Ovary (tissue), 7 donors: ENCODE measurements at regions not wholly inside any gene's neighbourhood (a gene's known extent, or its start where the extent isn't known, plus 50 kb on each side); places are given as distances from the start of the nearest gene placed in this dataset.

Source experiments
- DNase-seq, 5 donors: peaks; one replicate each; pipeline ENCODE4 v3.0.0-alpha.2; 2019 to 2020
- H3K27ac ChIP-seq, 2 donors: fragments of 200-600 bp; one replicate each; pipeline versions ENCODE4 v1.5.1 to v1.8.0; 2019 to 2022
- H3K27me3 ChIP-seq: fragments of 200-600 bp; one replicate; pipeline ENCODE4 v1.8.0; 2022
- H3K36me3 ChIP-seq: fragments of 200-600 bp; sonication (generic); one replicate; pipeline ENCODE4 v1.5.1; 2019
- H3K4me1 ChIP-seq: one replicate; pipeline ENCODE4 v1.8.1; 2013; ENCODE audit warnings: mild to moderate bottlenecking, moderate library complexity; ENCODE audit not compliant: insufficient read depth
- H3K4me3 ChIP-seq: fragments of 200-600 bp; sonication (generic); one replicate; pipeline ENCODE4 v1.5.1; 2017
- H3K9me3 ChIP-seq, 2 donors: fragments of 200-600 bp in 1 of 2; sonication (generic) in 1 of 2; one replicate each; pipeline versions ENCODE4 v1.5.1 to v1.8.1; 2013 to 2019; ENCODE audit warnings: mild to moderate bottlenecking in 1 of 2, moderate library complexity in 1 of 2
- EP300 ChIP-seq: sonication (generic); formaldehyde crosslinking; IDR thresholded peaks from one replicate; pipeline ENCODE4 v1.6.1; 2017; ENCODE audit warnings: antibody characterized with exemption
- POLR2A ChIP-seq: fragments of 450-650 bp; IDR thresholded peaks from one replicate; pipeline ENCODE4 v1.6.1; 2017; ENCODE audit warnings: antibody characterized with exemption, mild to moderate bottlenecking, moderate library complexity
- WGBS, 3 donors: extraction: QIAGEN DNeasy Blood & Tissue Kit in 1 of 3; methylation state at CpG; one replicate each; pipeline versions ENCODE4 v1.1.5 to v1.1.7; 2013 to 2017; 5-methylcytosine and 5-hydroxymethylcytosine counted together
- intact Hi-C, 4 donors: fragments of 100-400 bp; cut with DNase I; formaldehyde crosslinking; loops; one replicate each; pipeline versions ENCODE4 v1.11.0 to v1.15.1; 2022 to 2023
- TF ChIP-seq, protein P1 (sequence below), 3 donors: fragments of 450-650 bp in 2 of 3; fragments of 200-600 bp in 1 of 3; IDR thresholded peaks; one replicate each; pipeline versions ENCODE4 v1.5.1 to v1.8.0; 2016 to 2022; ENCODE audit warnings: antibody characterized with exemption in 3 of 3, mild to moderate bottlenecking in 1 of 3
- donor health status: DM: no; HTN: no; CAD: no; lungs with moderate emphysema.
- donor health status: DM: no; HTN: no; CAD: no.
- donor health status: Bipolar disorder and iron deficiency.
- donor health status: DM: no; HTN: no; CAD: no.
- donor health status: DM: yes; HTN: yes; CAD: no.

- intact Hi-C loops, result no loop called here
- DNase-seq, result no peak
- H3K36me3 ChIP-seq, result no peaks in the 10 kb centered on the region
- no peaks in the 10 kb centered on the region for H3K9me3 ChIP-seq
- TF ChIP-seq EP300 (no peak), POLR2A (no peak)
- TF ChIP-seq, protein P1, sequence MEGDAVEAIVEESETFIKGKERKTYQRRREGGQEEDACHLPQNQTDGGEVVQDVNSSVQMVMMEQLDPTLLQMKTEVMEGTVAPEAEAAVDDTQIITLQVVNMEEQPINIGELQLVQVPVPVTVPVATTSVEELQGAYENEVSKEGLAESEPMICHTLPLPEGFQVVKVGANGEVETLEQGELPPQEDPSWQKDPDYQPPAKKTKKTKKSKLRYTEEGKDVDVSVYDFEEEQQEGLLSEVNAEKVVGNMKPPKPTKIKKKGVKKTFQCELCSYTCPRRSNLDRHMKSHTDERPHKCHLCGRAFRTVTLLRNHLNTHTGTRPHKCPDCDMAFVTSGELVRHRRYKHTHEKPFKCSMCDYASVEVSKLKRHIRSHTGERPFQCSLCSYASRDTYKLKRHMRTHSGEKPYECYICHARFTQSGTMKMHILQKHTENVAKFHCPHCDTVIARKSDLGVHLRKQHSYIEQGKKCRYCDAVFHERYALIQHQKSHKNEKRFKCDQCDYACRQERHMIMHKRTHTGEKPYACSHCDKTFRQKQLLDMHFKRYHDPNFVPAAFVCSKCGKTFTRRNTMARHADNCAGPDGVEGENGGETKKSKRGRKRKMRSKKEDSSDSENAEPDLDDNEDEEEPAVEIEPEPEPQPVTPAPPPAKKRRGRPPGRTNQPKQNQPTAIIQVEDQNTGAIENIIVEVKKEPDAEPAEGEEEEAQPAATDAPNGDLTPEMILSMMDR (IDR thresholded peaks at IDR 0.05), result no peak
- no peak overlapping the region for H3K4me3 ChIP-seq
- H3K4me1 ChIP-seq, result peaks cover 1% of the 10 kb centered on the region
- no peaks in the 10 kb centered on the region for H3K27me3 ChIP-seq
- H3K27ac ChIP-seq, result no peak overlapping the region
Observed at GRCh38 chr10:61296161-61296560, 157.0 kb downstream of the TMEM26 start.

DNA sequence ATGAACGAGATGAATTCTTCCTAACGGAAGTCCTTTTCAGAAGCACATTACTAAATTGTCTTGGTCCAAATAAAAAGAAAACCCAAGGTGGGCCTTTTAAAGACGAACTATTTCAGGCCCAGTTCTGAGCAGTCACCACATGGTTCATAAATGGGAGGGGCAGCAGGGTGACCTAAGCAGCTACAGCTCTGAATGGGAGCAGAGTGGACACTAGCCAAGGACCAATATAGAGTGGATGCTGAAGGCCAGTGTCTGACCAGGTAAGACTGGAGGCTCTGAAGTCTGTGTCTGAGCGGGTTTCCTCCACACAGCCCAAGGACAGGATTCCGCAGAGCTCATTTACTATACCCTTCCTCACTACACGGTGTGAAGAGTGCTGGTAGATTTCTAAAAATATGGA lies 159.1 kb downstream of the TMEM26 start:
- peaks cover 1% of the 10 kb centered on the region for H3K4me1 ChIP-seq
- intact Hi-C loops, result no loop called here
- no peaks in the 10 kb centered on the region for H3K9me3 ChIP-seq
- TF ChIP-seq EP300, result no peak
- TF ChIP-seq, protein P1 (IDR thresholded peaks at IDR 0.05), result no peak
- TF ChIP-seq POLR2A, result no peak
- 48 to 58% (median 55%) methylated on average over 6 of the region's 6 CpGs for WGBS, 3 donors
- H3K4me3 ChIP-seq, result no peak overlapping the region
- H3K36me3 ChIP-seq, result no peaks in the 10 kb centered on the region
- no peak for DNase-seq
- no peak overlapping the region for H3K27ac ChIP-seq
- no peaks in the 10 kb centered on the region for H3K27me3 ChIP-seq

DNA sequence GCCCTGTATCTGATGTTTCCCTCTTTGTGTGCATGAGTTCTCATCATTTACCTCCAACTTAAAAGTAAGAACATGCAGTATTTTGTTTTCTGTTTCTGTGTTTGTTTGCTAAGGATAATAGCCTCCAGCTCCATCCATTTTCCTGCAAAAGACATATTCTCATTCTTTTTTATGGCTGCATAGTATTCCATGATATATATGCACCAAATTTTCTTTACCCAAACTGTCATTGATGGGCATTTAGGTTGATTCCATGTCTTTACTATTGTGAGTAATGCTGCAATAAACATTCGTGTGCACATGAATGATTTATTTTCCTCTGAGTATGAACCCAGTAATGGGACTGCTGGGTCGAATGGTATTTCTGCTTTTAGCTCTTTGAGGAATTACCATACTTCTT lies 163.4 kb downstream of the TMEM26 start:
- TF ChIP-seq, protein P1 (IDR thresholded peaks at IDR 0.05), result no peak
- no peak for TF ChIP-seq EP300
- TF ChIP-seq POLR2A, result no peak
- intact Hi-C loops, result loop anchor here in 3 of 4 donors (5.0 to 10.0 kb wide), 4 partner anchors 135 to 843 kb away; no protein-coding TSS in a partner anchor
- Histone ChIP-seq H3K4me3 (no peak overlapping the region), H3K27me3 (no peaks in the 10 kb centered on the region), H3K36me3 (no peaks in the 10 kb centered on the region), H3K4me1 (peaks cover 1% of the 10 kb centered on the region), H3K9me3 (no peaks in the 10 kb centered on the region), H3K27ac (no peak overlapping the region)
- WGBS, 3 donors, result 82 to 91% (median 89%) methylated on average over 2 of the region's 2 CpGs
- DNase-seq, result no peak

- intact Hi-C loops, result loop anchor here in 3 of 4 donors (5.0 to 10.0 kb wide), 4 partner anchors 132 to 839 kb away; no protein-coding TSS in a partner anchor
- no peak for TF ChIP-seq POLR2A
- no peak for TF ChIP-seq EP300
- TF ChIP-seq, protein P1 (IDR thresholded peaks at IDR 0.05), result no peak
- no peak for DNase-seq
- Histone ChIP-seq H3K27me3 (no peaks in the 10 kb centered on the region), H3K27ac (no peak overlapping the region), H3K36me3 (no peaks in the 10 kb centered on the region), H3K4me3 (no peak overlapping the region), H3K9me3 (no peaks in the 10 kb centered on the region), H3K4me1 (no peaks in the 10 kb centered on the region)
- WGBS, 3 donors, result 91 to 92% (median 91%) methylated on average over 3 of the region's 3 CpGs
Observed at GRCh38 chr10:61286686-61287085, 166.5 kb downstream of the TMEM26 start.
